HG03457 (cell line): ENCODE measurements at regions not wholly inside any gene's neighbourhood (a gene's known extent, or its start where the extent isn't known, plus 50 kb on each side); places are given as distances from the start of the nearest gene placed in this dataset.

Experiments
- ATAC-seq: cut with Tn5 transposase; IDR thresholded peaks from one replicate; pipeline ENCODE4 v1.9.1; 2021; ENCODE audit warnings: moderate number of reproducible peaks; ENCODE audit not compliant: unreplicated experiment

DNA sequence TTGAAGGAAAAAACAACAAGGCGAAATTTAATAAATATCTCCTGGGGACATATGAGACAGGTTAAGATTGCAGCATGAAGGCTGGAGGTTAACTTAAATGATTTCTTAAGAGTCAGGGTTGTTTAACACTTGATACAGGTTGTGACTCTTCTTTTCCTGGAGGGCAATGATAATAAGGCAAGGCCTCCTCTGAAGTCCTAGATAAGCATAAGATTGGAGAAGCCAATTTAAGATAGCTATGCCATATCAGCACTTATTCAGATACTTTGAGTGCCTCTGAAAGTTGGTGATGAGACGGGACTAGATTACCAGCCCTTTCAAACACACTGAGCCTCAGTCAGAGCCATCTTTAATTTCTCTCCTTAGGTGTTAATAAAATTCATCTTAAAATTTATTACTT, 350.8 kb downstream of the FBXO8 start:
- ATAC-seq = no peak

DNA sequence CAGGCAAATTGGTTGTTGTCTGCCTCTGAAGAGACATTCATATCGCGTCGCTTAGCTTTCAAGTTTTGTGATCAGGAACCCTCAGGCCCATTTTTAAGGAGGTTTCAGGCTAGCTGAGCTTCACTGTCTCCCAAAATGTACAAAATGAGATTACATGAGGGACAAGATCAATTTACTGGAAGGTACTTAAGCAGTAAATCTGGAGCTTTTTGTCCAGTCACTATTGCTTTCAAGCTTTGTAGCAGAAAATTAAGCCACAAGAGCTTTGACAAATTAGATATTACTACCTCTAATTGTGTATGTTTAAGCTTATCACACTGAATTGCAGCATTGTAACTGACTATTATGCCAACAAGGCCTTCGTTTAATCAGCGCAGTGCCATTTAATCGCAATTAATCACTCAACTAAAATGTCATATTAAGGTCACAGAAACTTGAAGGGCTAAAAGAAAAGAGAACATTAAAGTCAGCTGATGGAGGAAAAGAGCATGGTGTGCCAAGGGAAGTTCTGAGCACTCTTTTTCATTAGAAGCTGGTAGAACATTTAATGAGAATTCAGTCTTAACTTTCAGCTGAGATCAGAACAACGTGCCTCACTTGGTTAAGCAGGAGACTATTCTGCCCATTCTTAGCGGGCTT, 353.0 kb downstream of the FBXO8 start:
- no peak for ATAC-seq

GRCh38 chr4:173929921-173930320, 353.5 kb downstream of the FBXO8 start:
- ATAC-seq = no peak

GRCh38 chr4:173924561-173924960, 358.9 kb downstream of the FBXO8 start:
- peak; percentile 68 for ATAC-seq

GRCh38 chr4:173919861-173920260, 363.6 kb downstream of the FBXO8 start:
- ATAC-seq = no peak

DNA sequence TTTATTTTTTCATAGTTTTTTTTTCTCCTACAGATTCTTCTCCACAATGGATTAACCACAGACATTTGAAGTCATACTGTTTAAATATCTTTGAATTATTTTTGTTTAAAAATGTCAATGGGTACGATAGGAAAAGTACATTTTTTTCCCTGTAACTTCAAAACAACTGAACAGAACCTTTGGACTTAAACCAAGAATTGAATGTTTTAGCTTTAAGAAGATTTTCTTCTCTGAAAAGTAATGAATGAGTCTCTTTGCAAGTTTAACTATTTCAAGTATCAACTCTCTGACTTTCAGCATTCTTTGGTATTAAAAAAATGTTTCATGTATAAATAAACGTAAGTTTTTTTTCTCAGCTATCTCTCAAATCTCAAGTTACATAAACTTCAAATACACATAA, 364.3 kb downstream of the FBXO8 start:
- no peak for ATAC-seq

- no peak for ATAC-seq
Measured at GRCh38 chr4:173917255-173917960, 366.1 kb downstream of the FBXO8 start.

DNA sequence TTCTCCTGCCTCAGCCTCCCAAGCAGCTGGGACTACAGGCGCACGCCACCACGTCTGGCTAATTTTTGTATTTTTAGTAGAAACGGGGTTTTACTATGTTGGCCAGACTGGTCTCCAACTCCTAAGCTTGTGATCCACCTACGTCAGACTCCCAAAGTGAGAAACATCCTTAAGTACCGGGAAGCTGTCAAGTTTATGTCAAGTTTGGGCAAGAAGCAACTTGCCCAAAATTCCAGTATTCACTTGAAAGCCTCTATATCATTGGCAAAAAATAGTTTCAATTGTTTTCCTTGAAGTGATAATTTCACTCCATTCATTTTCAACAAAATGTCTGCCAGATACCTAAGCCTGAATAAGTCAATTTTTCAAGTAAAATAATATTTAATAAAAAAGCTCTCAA, 370.0 kb downstream of the FBXO8 start:
- no peak for ATAC-seq

GRCh38 chr4:173912384-173912783, 371.1 kb downstream of the FBXO8 start:
- no peak for ATAC-seq

DNA sequence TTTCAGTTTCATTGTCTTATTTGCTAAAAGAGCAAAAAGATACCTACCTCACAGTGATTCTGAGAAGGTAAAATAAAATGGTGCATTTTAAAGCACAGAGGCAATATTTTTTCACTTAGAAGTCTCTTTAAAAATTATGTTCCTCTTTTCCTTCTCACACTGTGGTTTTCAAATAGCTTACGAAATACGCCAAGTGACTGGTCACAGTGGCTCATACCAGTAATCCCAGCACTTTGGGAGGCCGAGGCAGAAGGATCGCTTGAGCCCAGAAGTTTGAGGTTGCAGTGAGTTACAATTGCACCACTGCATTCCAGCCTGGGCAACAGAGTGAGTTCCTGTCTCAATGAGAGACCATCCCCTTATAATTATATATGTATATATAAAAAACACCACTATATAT, 372.6 kb downstream of the FBXO8 start:
- no peak for ATAC-seq

DNA sequence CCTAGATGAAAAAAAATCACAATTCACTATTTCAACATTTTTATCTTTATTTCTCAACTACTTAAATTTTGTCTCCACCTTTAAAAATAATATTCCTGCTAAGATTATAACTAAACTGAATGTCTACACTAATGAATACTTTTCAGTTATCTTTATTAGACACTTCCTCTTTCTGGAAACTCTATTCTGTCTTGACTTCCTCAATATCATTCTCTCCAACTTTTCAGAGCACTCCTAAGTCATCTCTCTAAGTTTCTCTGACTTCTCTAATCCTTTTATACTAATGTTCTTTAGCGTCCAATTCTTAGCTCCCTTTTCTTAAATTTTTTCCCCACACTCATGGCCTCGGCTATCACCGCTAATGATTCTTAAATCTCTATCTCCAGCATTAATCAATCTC, 374.2 kb downstream of the FBXO8 start:
- no peak for ATAC-seq

GRCh38 chr4:173899813-173900212, 369.8 kb upstream of the HAND2 start:
- no peak for ATAC-seq

DNA sequence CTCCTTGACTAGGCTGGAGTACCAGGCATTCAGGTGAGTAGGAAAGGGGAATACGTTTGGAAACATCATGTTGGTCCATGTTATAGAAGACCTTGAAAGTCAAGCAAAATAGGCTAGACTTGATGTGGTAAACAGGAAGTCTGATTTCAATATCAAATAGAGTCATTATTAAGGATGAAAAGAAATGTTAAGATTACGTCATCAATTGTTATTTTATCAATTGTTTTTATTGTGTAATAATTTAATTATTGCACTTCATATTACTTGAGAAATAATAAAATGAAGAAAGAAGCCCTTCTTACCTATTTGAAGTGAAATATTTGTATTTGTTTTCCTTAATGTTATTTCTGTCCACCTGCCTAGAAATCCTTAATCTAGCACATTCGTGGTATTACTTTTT, 361.0 kb upstream of the HAND2 start:
- ATAC-seq = no peak

DNA sequence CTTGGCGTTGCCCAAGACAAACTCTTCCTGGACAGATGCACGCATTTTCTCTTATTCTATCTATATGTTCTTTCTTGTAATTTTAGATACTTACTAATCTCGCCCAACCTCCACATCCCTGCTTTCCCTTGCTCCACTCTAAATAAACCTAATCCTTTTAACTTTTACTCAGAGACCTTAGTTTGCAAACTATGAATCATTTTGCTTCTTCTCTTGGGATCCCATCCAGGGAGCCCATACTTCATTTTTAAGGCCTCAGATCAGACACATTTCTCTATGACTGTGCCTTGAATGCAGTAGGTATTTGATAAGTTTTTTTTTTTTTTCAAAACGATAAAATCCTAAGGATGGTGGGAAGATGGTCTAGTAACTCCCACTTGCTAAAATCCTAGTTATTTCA, 353.8 kb upstream of the HAND2 start:
- no peak for ATAC-seq

- ATAC-seq = no peak
Measured at GRCh38 chr4:173880897-173881296, 350.9 kb upstream of the HAND2 start.

GRCh38 chr4:173879509-173879908, 349.5 kb upstream of the HAND2 start:
- ATAC-seq = no peak

DNA sequence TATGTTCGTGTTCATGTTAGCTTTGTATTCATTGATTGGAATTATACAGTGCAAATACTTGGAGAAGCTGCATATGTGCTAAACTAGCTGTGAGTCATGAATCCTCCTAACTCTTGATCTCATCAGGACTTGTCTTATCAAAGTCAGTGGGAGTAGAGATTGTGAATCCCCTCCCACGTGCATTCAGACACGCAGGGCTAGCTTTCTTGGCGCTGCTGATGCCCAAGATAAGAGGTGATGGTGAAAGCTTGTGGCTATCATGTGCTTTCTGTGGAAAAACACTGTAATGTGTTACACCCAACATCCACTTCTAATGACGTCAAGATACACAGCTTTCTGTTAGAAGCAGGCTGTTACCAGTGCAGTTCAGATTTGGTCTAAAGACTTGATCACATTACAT, 348.7 kb upstream of the HAND2 start:
- ATAC-seq = no peak

DNA sequence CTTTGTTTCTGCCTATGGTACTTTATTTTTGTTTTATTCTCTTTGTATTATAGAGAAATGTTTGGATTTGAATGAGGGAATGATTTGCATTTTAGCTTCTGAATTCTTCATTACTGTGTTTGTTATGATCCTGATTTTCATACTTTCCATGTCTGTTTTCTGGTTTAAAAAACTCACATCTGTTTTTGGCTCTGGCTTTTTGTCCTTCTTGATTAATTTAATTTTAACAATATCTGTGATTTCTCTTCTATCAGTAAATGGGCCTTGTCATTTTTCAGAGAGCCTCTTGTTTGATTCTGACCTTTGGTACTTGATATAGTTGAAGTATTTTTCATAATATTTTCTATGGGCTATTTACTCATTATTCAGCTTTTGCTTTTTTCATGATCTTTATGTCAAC, 341.6 kb upstream of the HAND2 start:
- no peak for ATAC-seq

DNA sequence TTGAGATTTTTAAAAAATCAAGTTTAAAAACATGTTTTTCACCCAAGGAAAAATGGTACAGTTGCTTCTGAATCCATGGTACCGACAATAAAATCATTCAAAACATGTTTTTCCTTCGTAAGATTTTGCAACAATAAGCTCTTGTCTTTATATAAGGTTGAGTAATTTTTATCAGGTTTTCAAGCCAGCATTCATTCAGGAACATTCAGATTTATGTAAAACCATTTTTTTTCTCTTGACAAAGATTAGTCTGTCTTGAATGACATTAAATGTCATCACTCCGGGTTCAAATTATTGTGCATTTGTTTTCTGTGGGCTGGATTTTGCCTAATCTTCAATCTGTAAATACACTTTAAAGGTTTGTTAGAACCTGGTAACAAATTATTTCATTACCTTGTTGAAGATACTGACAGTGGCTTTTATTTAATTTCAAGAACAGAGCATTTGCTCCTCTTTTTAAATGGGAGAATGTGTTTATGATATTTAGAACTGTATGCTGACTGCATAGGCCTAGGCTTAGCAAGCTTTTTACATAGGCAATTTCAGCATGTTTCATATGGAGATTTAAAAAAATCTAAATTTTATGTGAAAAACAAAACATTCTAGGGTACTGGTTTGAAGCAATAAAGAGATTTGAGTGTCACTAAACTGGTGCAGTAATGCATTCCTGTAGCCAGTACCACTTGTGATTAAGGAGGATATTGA, 336.4 kb upstream of the HAND2 start:
- no peak for ATAC-seq

GRCh38 chr4:173862754-173863153, 332.7 kb upstream of the HAND2 start:
- ATAC-seq = no peak

DNA sequence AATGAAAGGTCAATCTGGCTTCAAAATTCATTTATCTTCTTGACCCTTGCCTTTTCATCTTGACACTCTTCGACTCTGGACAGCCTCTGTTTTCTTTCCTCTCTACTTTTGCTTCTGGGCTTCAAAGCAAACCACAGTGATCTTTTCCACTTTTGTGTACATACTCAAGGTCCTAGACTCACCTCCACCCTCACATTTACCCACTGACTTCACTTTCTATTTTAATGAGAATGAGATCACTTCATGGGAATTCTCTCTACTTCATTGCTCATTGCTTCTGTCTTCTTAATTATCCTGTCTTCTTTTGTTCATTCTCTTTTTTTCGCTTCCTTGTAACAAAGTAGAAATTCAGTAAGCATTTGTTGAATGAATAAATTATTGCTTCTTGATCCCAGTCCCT, 330.1 kb upstream of the HAND2 start:
- ATAC-seq = no peak

- no peak for ATAC-seq
Measured at GRCh38 chr4:173859091-173859713, 329.2 kb upstream of the HAND2 start.
